GM23248 (cell line): ENCODE measurements at regions not wholly inside any gene's neighbourhood (a gene's known extent, or its start where the extent isn't known, plus 50 kb on each side); places are given as distances from the start of the nearest gene placed in this dataset.

ENCODE experiments used
- EZH2 ChIP-seq: fragments of 200-600 bp; sonication (generic); IDR thresholded peaks from 2 replicates; pipeline ENCODE4 v1.6.1; 2018; ENCODE audit warnings: antibody characterized with exemption, mild to moderate bottlenecking; ENCODE audit not compliant: insufficient read depth, poor library complexity, severe bottlenecking
- EZH2phosphoT487 ChIP-seq: fragments of 200-600 bp; sonication (generic); IDR thresholded peaks from 2 replicates; pipeline ENCODE4 v1.6.1; 2018; ENCODE audit warnings: antibody characterized with exemption, moderate library complexity, mild to moderate bottlenecking, low read depth; ENCODE audit not compliant: insufficient read depth

- TF ChIP-seq EZH2: no peak
- no peak for TF ChIP-seq EZH2phosphoT487
Measured at GRCh38 chr11:87460842-87461637, 423.3 kb downstream of the TMEM135 start.
